OCI-LY1 (cell line): ENCODE measurements at regions not wholly inside any gene's neighbourhood (a gene's known extent, or its start where the extent isn't known, plus 50 kb on each side); places are given as distances from the start of the nearest gene placed in this dataset.

ENCODE experiments used
- CTCF ChIP-seq: fragments of 200-600 bp; sonication (generic), shearing (Covaris generic); IDR thresholded peaks from 2 replicates; pipeline ENCODE4 v1.5.1; 2017; ENCODE audit warnings: mild to moderate bottlenecking, antibody characterized with exemption, low read length, moderate library complexity, mixed read lengths
- EZH2 ChIP-seq: fragments of 200-600 bp; sonication (generic), shearing (Covaris generic); IDR thresholded peaks from 2 replicates; pipeline ENCODE4 v1.8.0; 2017; ENCODE audit warnings: borderline replicate concordance, mixed run types, mild to moderate bottlenecking, antibody characterized with exemption, low read length, moderate library complexity, mixed read lengths

DNA sequence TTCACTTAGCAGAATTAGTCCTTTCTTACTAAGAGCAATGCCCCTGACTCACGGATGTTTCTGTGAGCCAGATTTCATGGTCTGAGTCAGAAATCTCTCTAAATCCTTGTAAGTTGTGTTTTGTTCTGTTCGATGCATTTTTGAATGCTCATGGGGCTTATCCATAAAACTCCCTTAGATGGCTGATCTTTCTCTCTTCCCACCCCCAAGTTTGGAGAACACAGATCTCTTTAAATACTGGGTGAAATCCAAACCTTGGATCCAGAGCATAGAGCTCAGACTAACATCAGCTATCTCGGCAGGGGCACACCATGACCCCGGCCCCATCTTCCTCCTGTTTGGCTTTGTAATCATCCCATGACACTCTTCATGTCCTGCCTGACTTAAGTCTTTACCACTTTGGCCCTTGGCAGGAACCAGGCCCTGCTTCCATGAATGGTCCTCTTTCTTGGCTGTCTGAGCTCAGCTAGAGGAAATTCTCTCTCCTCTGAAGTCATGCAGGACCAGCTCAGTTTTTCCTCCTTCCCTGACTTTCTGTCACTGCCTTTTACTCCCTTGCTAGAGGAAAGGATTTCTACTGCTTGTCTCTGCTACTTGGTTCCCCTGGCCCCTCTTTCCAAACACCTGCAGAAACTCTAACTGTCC lies 120.4 kb upstream of the RAB11FIP2 start:
- TF ChIP-seq CTCF (no peak), EZH2 (no peak)
